KBM-7 (cell line): ENCODE measurements at regions not wholly inside any gene's neighbourhood (a gene's known extent, or its start where the extent isn't known, plus 50 kb on each side); places are given as distances from the start of the nearest gene placed in this dataset.
"Not testable (repeated sequence)": the region's sequence is repeated elsewhere in the genome, so short reads cannot be mapped to it uniquely, and the experiment has no call there.

ENCODE experiments used
- DNase-seq: peaks from one replicate; pipeline ENCODE4 v3.0.0-alpha.2; 2015
- in situ Hi-C: fragments of 300-500 bp; cut with MboI; formaldehyde crosslinking; loops from 2 replicates; pipeline ENCODE4 v1.14.3; 2020; ENCODE audit warnings: low sequenced_read_pairs, low pct_unique_long_range_greater_than_20kb, mixed read lengths

- DNase-seq = no peak
- in situ Hi-C loops = no loop called here
Measured at GRCh38 chr9:22645893-22646292, 199.3 kb downstream of the DMRTA1 start.

DNA sequence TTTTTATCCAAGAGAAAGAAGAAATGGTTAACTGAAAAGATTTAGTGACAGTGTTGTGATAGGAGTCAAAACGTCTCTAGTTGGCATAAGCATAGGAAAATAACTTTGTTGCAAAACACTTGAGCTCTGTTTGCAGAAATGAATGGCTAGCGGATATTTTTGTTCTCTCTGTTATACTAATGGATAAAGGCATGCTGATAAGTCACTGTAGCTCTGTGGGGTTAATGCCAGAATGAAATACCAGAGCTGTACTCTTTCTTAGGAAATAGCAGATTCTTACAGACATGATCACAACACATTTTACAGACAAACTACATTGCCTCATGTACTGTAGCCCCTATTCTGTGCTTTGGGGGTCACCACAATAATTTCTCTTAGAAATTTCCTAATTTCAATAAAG is 202.8 kb downstream of the DMRTA1 start:
- in situ Hi-C loops = no loop called here
- DNase-seq = no peak

DNA sequence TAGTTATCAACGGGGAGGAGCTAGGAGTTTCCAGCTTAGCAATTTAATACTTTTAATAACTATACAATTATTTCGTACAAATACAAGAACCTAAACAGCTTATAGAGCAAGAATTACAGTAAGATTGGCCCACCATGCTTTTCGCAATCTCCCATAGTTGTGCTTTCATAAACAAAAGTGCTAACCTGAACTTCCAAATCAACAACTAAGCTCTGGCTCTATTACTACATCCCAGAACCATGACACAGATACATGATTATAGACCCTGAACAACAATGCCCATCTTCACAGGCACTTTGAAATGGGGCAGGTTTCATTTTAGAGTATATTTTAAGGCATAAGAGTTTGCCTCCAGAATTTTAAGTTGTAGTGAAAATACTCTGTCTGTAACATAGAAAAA is 203.5 kb downstream of the DMRTA1 start:
- DNase-seq = no peak
- in situ Hi-C loops = no loop called here

- no peak for DNase-seq
- in situ Hi-C loops = no loop called here
Measured at GRCh38 chr9:22650946-22651345, 204.3 kb downstream of the DMRTA1 start.

DNA sequence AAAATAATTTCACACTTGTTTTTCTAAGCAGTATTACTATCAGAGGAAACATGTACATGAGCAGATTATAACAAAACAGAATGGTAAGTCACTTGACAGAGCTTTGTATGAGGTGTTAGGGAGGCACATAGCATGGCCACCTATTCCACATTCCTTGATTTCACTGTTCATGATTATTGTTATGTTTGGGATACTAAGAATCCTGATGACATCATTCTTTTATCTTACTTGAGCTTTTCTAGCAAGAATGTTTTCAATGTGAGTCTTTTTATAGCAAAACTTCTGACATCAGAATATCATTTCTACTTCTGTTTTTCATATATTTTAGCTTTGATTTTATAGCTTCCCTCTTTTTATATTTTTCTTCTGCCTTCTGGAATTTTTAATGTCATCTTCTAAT is 208.2 kb downstream of the DMRTA1 start:
- in situ Hi-C loops = no loop called here
- DNase-seq = no peak

GRCh38 chr9:22657713-22658112 is 211.1 kb downstream of the DMRTA1 start:
- in situ Hi-C loops = no loop called here

DNA sequence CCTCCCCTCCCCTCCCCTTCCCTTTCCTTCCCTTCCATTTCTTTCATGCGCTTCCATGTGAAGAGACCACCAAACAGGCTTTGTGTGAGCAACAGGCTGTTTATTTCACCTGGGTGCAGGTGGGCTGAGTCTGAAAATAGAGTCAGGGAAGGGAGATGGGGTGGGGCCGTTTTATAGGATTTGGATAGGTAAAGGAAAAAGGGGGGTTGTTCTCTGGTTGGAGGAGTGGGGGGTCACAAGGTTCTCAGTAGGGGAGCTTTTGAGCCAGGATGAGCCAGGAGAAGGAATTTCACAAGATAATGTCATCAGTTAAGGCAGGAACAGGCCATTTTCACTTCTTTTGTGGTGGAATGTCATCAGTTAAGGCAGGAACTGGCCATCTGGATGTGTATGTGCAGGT is 211.9 kb downstream of the DMRTA1 start:
- in situ Hi-C loops, DNase-seq: not testable (repeated sequence)

More at GRCh38 chr9:22657713-22658112, 211.1 kb downstream of the DMRTA1 start:
- no peak for DNase-seq

DNA sequence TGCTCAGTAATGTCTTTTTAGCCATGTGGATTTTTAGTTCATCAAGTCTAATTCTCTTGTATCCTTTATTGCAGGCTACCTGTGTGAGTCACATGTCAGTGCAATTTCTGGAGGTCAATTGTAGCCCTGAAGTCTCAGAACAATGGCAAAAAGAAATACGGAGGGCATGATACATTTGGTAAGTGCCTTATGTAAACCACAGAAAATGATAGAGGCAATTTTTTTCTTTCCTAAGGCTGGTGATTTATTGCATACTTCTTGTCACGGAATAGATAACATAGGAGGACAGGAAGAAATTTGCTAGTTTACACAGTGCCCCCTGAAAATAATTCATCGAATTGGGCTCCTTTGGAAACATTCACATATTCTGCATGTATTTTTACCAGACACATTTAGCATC is 235.9 kb downstream of the DMRTA1 start:
- in situ Hi-C loops = no loop called here
- no peak for DNase-seq

GRCh38 chr9:22682961-22683699 is 236.5 kb downstream of the DMRTA1 start:
- in situ Hi-C loops = no loop called here
- DNase-seq = no peak

DNA sequence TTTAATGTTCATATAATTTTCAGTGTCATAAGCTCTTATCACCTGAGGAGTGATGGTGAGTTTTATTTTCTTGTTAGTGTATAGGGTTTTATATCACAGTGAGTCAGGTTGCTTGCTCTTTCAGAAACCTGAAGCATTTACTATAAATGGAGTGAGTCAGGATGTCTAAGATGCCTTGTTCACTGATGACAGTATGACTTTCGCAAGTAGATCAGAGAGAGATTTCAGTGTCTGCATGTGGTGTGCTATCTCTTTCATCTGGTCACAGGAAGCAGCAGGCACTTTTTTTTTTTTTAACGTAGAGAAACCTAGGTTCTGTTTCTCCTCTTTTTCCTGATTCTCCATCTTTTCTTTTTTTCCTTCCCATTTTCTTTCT is 237.1 kb downstream of the DMRTA1 start:
- in situ Hi-C loops = no loop called here
- no peak for DNase-seq

DNA sequence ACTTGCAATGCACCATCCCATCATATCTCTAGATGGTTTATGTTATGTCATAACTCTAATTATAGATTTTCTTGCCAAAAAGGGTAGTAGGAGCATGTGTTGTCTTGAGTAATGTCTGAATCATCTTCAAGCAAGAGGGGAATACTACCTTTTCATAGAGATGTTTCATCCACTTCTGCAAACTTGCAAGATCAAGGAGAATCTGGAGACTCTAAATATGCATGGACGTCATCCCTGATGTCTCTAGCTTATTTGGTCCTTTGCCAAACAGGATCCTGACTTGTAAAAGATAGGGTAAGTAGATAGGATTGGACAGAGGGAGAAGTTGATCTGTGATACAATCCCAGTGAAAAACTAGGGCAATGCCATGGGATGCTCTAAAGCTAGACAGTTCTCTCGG is 246.5 kb downstream of the DMRTA1 start:
- in situ Hi-C loops = no loop called here
- DNase-seq = no peak

- in situ Hi-C loops = no loop called here
- no peak for DNase-seq
Measured at GRCh38 chr9:22700171-22700570, 253.5 kb downstream of the DMRTA1 start.

GRCh38 chr9:22718653-22719052 is 272.0 kb downstream of the DMRTA1 start:
- in situ Hi-C loops = no loop called here
- no peak for DNase-seq

GRCh38 chr9:22722492-22722891 is 275.9 kb downstream of the DMRTA1 start:
- in situ Hi-C loops = no loop called here

GRCh38 chr9:22731786-22732185 is 285.2 kb downstream of the DMRTA1 start:
- no peak for DNase-seq
- in situ Hi-C loops = no loop called here

More at GRCh38 chr9:22722492-22722891, 275.9 kb downstream of the DMRTA1 start:
- DNase-seq = no peak

GRCh38 chr9:22739712-22740111 is 293.1 kb downstream of the DMRTA1 start:
- no peak for DNase-seq
- in situ Hi-C loops = no loop called here

DNA sequence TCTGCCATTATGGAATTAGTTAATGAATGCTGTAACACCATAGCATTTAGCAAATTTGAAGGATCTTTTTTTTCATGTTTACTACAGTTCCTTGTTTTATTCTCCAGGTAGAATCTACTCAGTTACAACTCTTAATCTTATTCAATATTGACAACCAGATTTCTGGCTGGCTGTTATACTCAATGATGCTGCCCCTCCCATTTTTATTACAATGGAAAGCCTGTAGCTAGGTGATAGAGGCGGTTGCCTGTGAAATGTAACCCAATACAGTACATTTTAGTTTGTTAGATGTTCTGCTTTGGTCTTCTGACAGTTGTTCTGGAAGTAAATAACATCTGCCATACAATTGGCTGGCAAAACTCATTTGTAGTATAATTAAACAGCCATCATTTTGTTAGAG is 294.2 kb downstream of the DMRTA1 start:
- in situ Hi-C loops = no loop called here
- DNase-seq = no peak

DNA sequence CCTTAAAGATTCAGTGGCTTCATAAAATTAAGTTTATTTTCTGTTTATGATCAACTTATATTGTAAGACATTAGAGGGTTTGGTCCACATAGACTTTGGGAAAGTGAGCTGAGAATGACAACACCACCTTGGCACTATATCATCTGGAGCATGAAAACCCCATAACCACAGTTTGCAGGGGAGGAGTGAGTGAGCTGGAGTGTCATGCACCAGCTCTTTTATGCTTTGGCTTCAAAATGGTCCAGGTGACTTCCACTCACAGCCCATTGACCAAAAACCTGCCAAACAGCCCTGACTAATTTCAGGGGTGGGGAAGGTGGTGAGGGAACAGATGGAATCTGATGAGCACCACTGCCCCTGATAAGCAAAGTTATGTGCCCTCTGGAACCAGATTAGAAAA is 295.8 kb downstream of the DMRTA1 start:
- in situ Hi-C loops = no loop called here
- DNase-seq = no peak

GRCh38 chr9:22773501-22774220 is 327.0 kb downstream of the DMRTA1 start:
- in situ Hi-C loops = no loop called here
- no peak for DNase-seq

- in situ Hi-C loops = no loop called here
- DNase-seq = no peak
Measured at GRCh38 chr9:22790329-22790728, 343.7 kb downstream of the DMRTA1 start.

DNA sequence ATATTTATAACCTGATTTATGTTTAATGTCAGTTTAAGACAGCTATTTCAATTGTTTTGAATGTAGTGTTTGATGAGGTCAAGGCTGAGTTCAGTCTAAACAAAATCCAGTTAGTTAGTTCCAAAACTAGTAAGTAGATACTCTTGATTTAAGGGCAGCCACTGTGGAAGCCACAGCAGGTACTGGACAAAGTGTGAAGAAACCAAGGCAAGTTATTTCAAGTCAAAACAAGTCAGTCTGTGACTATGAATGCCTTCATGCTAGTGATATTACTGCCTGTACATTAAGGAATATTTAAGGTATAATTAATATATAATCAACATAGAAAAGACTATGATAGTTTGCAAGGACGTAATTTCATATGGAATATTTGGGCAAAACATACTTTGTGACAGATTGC is 362.3 kb downstream of the DMRTA1 start:
- no peak for DNase-seq
- in situ Hi-C loops = no loop called here
